K562 (cell line): ENCODE measurements at regions not wholly inside any gene's neighbourhood (a gene's known extent, or its start where the extent isn't known, plus 50 kb on each side); places are given as distances from the start of the nearest gene placed in this dataset.

ENCODE experiments used
- ATAC-seq: fragments of 200-7000 bp; cut with Tn5 transposase; 3 replicates; pipeline ENCODE4 v1.9.1; 2020; ENCODE audit warnings: moderate library complexity
- BruUV-seq: library from RNA; stranded (reverse); fragments of 400-500 nt; replicated peaks from 2 replicates; lab custom pipeline; 2021; lab: Mats Ljungman, UMichigan
- CTCF ChIA-PET: fragments of 300-600 bp; formaldehyde crosslinking; extraction: SDS; loops from one replicate; lab custom pipeline; 2021; ENCODE audit warnings: low intra/inter-chr PET ratio; lab: Yijun Ruan, JAX
- POLR2A ChIA-PET: fragments of 300-600, 350-650 bp; sonication (Branson Sonifier 250); formaldehyde crosslinking; extraction: SDS; loops from one replicate; lab custom pipeline; 2021; ENCODE audit warnings: antibody characterized with exemption, inconsistent platforms; lab: Yijun Ruan, JAX
- DNase-seq, 4 experiments: peaks; one replicate each; pipeline versions ENCODE4 v3.0.0 to v3.0.0-alpha.2; 2011 to 2018; ENCODE audit warnings: low spot score in 3 of 4, mixed read lengths in 3 of 4; ENCODE audit errors: extremely low read depth in 1 of 4
- FAIRE-seq: peaks from 2 replicates; lab custom pipeline; 2011; peaks lifted over from hg19 to GRCh38; lab: Jason Lieb, UNC
- H2AFZ ChIP-seq: 2 replicates; pipeline ENCODE4 v1.6.0; 2011; ENCODE audit warnings: low read depth, low read length, control low read depth, inconsistent platforms
- H3K27ac ChIP-seq: fragments of 200-600 bp; 3 replicates; pipeline ENCODE4 v1.8.0; 2011; ENCODE audit warnings: low read depth, mild to moderate bottlenecking, control low read depth, inconsistent platforms, low read length, moderate library complexity, mixed read lengths; ENCODE audit errors: extremely low read depth
- H3K27me3 ChIP-seq, 2 experiments: fragments of 300-600 bp in 1 of 2; 2 replicates in 1 of 2; 3 replicates in 1 of 2; pipeline versions ENCODE4 v1.6.0 to v1.8.0; 2011; ENCODE audit warnings: inconsistent platforms in 2 of 2, low read length in 2 of 2, mild to moderate bottlenecking in 1 of 2, mixed read lengths in 1 of 2, moderate library complexity in 1 of 2; ENCODE audit not compliant: control insufficient read depth in 2 of 2, insufficient read depth in 2 of 2
- H3K36me3 ChIP-seq: fragments of 300-600 bp; 3 replicates; pipeline ENCODE4 v1.8.0; 2011; ENCODE audit warnings: mild to moderate bottlenecking, low read length, inconsistent platforms; ENCODE audit not compliant: control insufficient read depth, insufficient read depth
- H3K4me1 ChIP-seq, 2 experiments: fragments of 200-600 bp in 1 of 2; replicated peaks in 1 of 2; 2 replicates in 1 of 2; 3 replicates in 1 of 2; pipeline versions ENCODE4 v1.5.1 to v1.8.0; 2011; ENCODE audit warnings: inconsistent platforms in 2 of 2, low read length in 2 of 2, mild to moderate bottlenecking in 1 of 2, mixed read lengths in 1 of 2, moderate library complexity in 1 of 2; ENCODE audit not compliant: control insufficient read depth in 2 of 2, insufficient read depth in 2 of 2
- H3K4me2 ChIP-seq: 2 replicates; pipeline ENCODE4 v1.6.1; 2011; ENCODE audit warnings: low read length, control low read depth, inconsistent platforms, mixed read lengths; ENCODE audit not compliant: insufficient read depth
- H3K4me3 ChIP-seq: fragments of 200-600 bp; sonication (generic), shearing (Covaris generic); 2 replicates; pipeline ENCODE4 v1.5.1; 2016; ENCODE audit warnings: control low read depth, inconsistent platforms
- H3K79me2 ChIP-seq: fragments of 200-600 bp; 3 replicates; pipeline ENCODE4 v1.8.0; 2011; ENCODE audit warnings: low read length, inconsistent platforms; ENCODE audit not compliant: control insufficient read depth, insufficient read depth
- H3K9ac ChIP-seq, 2 experiments: 2 replicates each; pipeline versions ENCODE4 v1.6.0 to v1.6.1; 2011; ENCODE audit warnings: low read depth in 2 of 2, low read length in 2 of 2, control low read depth in 1 of 2, inconsistent platforms in 1 of 2, mild to moderate bottlenecking in 1 of 2, mixed read lengths in 1 of 2; ENCODE audit not compliant: insufficient read depth in 1 of 2
- H3K9me1 ChIP-seq: one replicate; pipeline ENCODE4 v1.6.0; 2011; ENCODE audit warnings: inconsistent platforms, mild to moderate bottlenecking, low read length, moderate library complexity; ENCODE audit not compliant: control insufficient read depth, insufficient read depth
- H3K9me3 ChIP-seq: replicated peaks from 2 replicates; pipeline ENCODE4 v1.5.1; 2011; ENCODE audit warnings: low read depth, low read length, inconsistent platforms; ENCODE audit not compliant: control insufficient read depth, insufficient read depth
- H4K20me1 ChIP-seq: replicated peaks from 2 replicates; pipeline ENCODE4 v1.6.1; 2011; ENCODE audit warnings: low read length, inconsistent platforms, mixed read lengths; ENCODE audit not compliant: control insufficient read depth, insufficient read depth
- CHD1 ChIP-seq: fragments of 200-600 bp; sonication (generic); IDR thresholded peaks from one replicate; pipeline ENCODE4 v1.6.1; 2012; ENCODE audit warnings: mild to moderate bottlenecking, moderate library complexity, low read length, inconsistent platforms
- CXXC5 ChIP-seq: fragments of 250-450 bp; sonication (Bioruptor Pico); IDR thresholded peaks from 2 replicates; pipeline ENCODE4 v1.8.0; 2022; ENCODE audit warnings: inconsistent platforms, mild to moderate bottlenecking, moderate library complexity
- ELF4 ChIP-seq: fragments of 450-650 bp; formaldehyde crosslinking; IDR thresholded peaks from 2 replicates; pipeline ENCODE4 v1.4.0; 2022; ENCODE audit warnings: missing genetic modification characterization
- EP300 ChIP-seq: IDR thresholded peaks from 2 replicates; pipeline ENCODE4 v1.6.1; 2012; ENCODE audit warnings: low read length, improper control_type of control experiment
- FOXJ3 ChIP-seq: sonication (generic); formaldehyde crosslinking; IDR thresholded peaks from 2 replicates; pipeline ENCODE4 v1.4.0; 2020; ENCODE audit warnings: mild to moderate bottlenecking, missing genetic modification reagents
- GATA2 ChIP-seq: sonication (generic); formaldehyde crosslinking; IDR thresholded peaks from 2 replicates; pipeline ENCODE4 v1.4.0; 2020; ENCODE audit warnings: mild to moderate bottlenecking, missing genetic modification reagents
- MTF1 ChIP-seq: fragments of 250-450 bp; sonication (Bioruptor Pico); IDR thresholded peaks from 2 replicates; pipeline ENCODE4 v1.9.0; 2021; ENCODE audit warnings: moderate library complexity, mild to moderate bottlenecking, inconsistent platforms, borderline replicate concordance
- NFIX ChIP-seq: fragments of 250-450 bp; sonication (Bioruptor Pico); IDR thresholded peaks from 2 replicates; pipeline ENCODE4 v1.4.0; 2020; ENCODE audit warnings: low read depth, mild to moderate bottlenecking, moderate library complexity
- POLR2B ChIP-seq: fragments of 450-650 bp; IDR thresholded peaks from 2 replicates; pipeline ENCODE4 v1.6.1; 2018; ENCODE audit warnings: low read depth; ENCODE audit not compliant: partially characterized antibody
- SAFB ChIP-seq: fragments of 200-400 bp; formaldehyde crosslinking; IDR thresholded peaks from 2 replicates; pipeline ENCODE4 v1.6.1; 2017; ENCODE audit warnings: low read depth, low read length, borderline replicate concordance
- SRSF3 ChIP-seq: fragments of 200-400 bp; formaldehyde crosslinking; IDR thresholded peaks from 2 replicates; pipeline ENCODE4 v1.6.1; 2016; ENCODE audit warnings: mild to moderate bottlenecking, low read length, moderate library complexity; ENCODE audit not compliant: insufficient read depth
- SRSF7 ChIP-seq: fragments of 200-400 bp; formaldehyde crosslinking; optimal IDR thresholded peaks from 2 replicates; pipeline ENCODE3; 2017; ENCODE audit warnings: mild to moderate bottlenecking, low read depth, low read length
- TSHZ1 ChIP-seq: fragments of 250-450 bp; sonication (Bioruptor Pico); IDR thresholded peaks from 2 replicates; pipeline ENCODE4 v1.4.0; 2020; ENCODE audit warnings: mild to moderate bottlenecking, moderate library complexity
- ZBTB17 ChIP-seq: fragments of 450-650 bp; formaldehyde crosslinking; IDR thresholded peaks from 2 replicates; pipeline ENCODE4 v1.4.0; 2020; ENCODE audit warnings: mild to moderate bottlenecking
- ZKSCAN1 ChIP-seq: fragments of 150-350 bp; IDR thresholded peaks from 2 replicates; pipeline ENCODE4 v1.6.1; 2016; ENCODE audit warnings: low read depth, low read length
- ZNF133 ChIP-seq: fragments of 250-450 bp; sonication (Bioruptor Pico); IDR thresholded peaks from 2 replicates; pipeline ENCODE4 v1.4.0; 2020; ENCODE audit warnings: mild to moderate bottlenecking
- ZNF239 ChIP-seq: fragments of 250-450 bp; sonication (Bioruptor Pico); IDR thresholded peaks from 2 replicates; pipeline ENCODE4 v1.4.0; 2020; ENCODE audit warnings: mild to moderate bottlenecking
- WGBS: fragments of 100-300 bp; shearing (Covaris generic); methylation state at CpG from one replicate; pipeline ENCODE4 v1.1.6; 2016; ENCODE audit warnings: low coverage, mixed read lengths; ENCODE audit not compliant: insufficient coverage; ENCODE audit errors: missing lambda C conversion rate; 5-methylcytosine and 5-hydroxymethylcytosine counted together
- in situ Hi-C: fragments of 300-500 bp; cut with MboI; formaldehyde crosslinking; loops from 4 replicates; pipeline ENCODE4 v1.15.0; 2018; ENCODE audit warnings: inconsistent platforms, mixed read lengths
- intact Hi-C: fragments of 100-400 bp; cut with micrococcal nuclease; formaldehyde crosslinking; loops from 2 replicates; pipeline ENCODE4 v1.14.2; 2022

DNA sequence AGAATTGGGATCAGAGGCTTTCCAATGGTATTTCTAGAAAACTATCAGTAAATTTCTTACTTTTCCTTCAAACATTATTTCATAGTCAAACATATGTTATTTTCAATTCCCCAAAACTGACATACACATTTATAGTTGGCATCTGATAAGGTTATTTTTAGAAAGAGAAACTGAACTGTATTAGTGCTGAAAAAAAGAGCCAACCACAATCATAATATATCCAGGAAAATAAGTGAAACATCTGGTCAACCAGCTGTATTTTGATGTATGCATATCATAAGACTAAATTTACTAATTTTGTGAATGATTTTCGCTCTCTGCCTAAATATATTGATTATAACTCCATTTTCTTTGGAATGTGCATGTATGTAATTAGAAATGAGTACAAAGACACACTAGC is 554.2 kb downstream of the FLRT2 start:
- CTCF ChIA-PET, result no interaction called here
- Histone ChIP-seq H3K27ac (no peak overlapping the region), H3K9ac (no peak overlapping the region), H3K79me2 (no peaks in the 10 kb centered on the region), H3K9me3 (no peaks in the 10 kb centered on the region), H3K9me1 (no peaks in the 10 kb centered on the region), H3K4me3 (no peak overlapping the region), H2AFZ (no peak overlapping the region), H4K20me1 (no peaks in the 10 kb centered on the region), H3K4me2 (no peak overlapping the region), H3K36me3 (no peaks in the 10 kb centered on the region), H3K4me1 (no peaks in the 10 kb centered on the region), H3K27me3 (no peaks in the 10 kb centered on the region)
- TF ChIP-seq ZNF239 (CRISPR knock-in tag), result no peak
- no peak for TF ChIP-seq ZNF133
- no peak for TF ChIP-seq FOXJ3 (CRISPR knock-in tag)
- no peak for TF ChIP-seq SRSF3
- TF ChIP-seq ZBTB17, result no peak
- no peak for TF ChIP-seq EP300
- TF ChIP-seq MTF1 (CRISPR knock-in tag), result no peak
- no peak for TF ChIP-seq ZKSCAN1
- TF ChIP-seq CXXC5 (CRISPR knock-in tag), result no peak
- no peak for TF ChIP-seq ELF4 (CRISPR knock-in tag)
- no peak for TF ChIP-seq TSHZ1 (CRISPR knock-in tag)
- no peak for TF ChIP-seq POLR2B
- no peak for TF ChIP-seq CHD1
- no peak for TF ChIP-seq GATA2 (CRISPR knock-in tag)
- no peak for TF ChIP-seq NFIX
- no peak for TF ChIP-seq SAFB
- no peak for TF ChIP-seq SRSF7
- in situ Hi-C loops (no loop called here), intact Hi-C loops (no loop called here)
- BruUV-seq, result no TSS peak
- DNase-seq (no peak), FAIRE-seq (no peak), ATAC-seq (no peak)
- 0% methylated on average over 1 of the region's 1 CpG for WGBS
- POLR2A ChIA-PET, result no interaction called here
